PC-9 (cell line): ENCODE measurements at regions not wholly inside any gene's neighbourhood (a gene's known extent, or its start where the extent isn't known, plus 50 kb on each side); places are given as distances from the start of the nearest gene placed in this dataset.
"Not testable (repeated sequence)": the region's sequence is repeated elsewhere in the genome, so short reads cannot be mapped to it uniquely, and the experiment has no call there.

Source experiments
- BruUV-seq: library from RNA; stranded (reverse); fragments of 400-500 nt; replicated peaks from 2 replicates; lab custom pipeline; 2021; lab: Mats Ljungman, UMichigan
- CTCF ChIA-PET: fragments of 300-600 bp; sonication (Branson Sonifier 250); formaldehyde crosslinking; loops from one replicate; lab custom pipeline; 2022; ENCODE audit warnings: antibody characterized with exemption; lab: Charles Lee
- POLR2A ChIA-PET: fragments of 300-600 bp; sonication (Branson Sonifier 250); formaldehyde crosslinking; loops from one replicate; lab custom pipeline; 2022; ENCODE audit warnings: antibody characterized with exemption; ENCODE audit not compliant: unreplicated experiment; lab: Charles Lee
- DNase-seq, 2 experiments: peaks; one replicate each; pipeline versions ENCODE4 v3.0.0 to v3.0.0-alpha.2; 2015 to 2022; ENCODE audit warnings: mixed read lengths in 1 of 2
- H2AFZ ChIP-seq: fragments of 200-600 bp; sonication (generic); 2 replicates; pipeline ENCODE4 v1.8.1; 2017; ENCODE audit warnings: antibody characterized with exemption
- H3F3A ChIP-seq: fragments of 200-600 bp; sonication (generic); 2 replicates; pipeline ENCODE4 v1.8.1; 2017; ENCODE audit warnings: antibody characterized with exemption, mild to moderate bottlenecking, low read depth; ENCODE audit not compliant: insufficient read depth
- H3K27ac ChIP-seq: fragments of 200-600 bp; sonication (generic); 2 replicates; pipeline ENCODE4 v1.6.1; 2016; ENCODE audit warnings: mixed run types
- H3K27me3 ChIP-seq: fragments of 200-600 bp; sonication (generic); 2 replicates; pipeline ENCODE4 v1.6.1; 2016; ENCODE audit warnings: low read depth, mixed run types; ENCODE audit not compliant: insufficient read depth
- H3K36me3 ChIP-seq: fragments of 200-600 bp; sonication (generic); 2 replicates; pipeline ENCODE4 v1.6.1; 2016; ENCODE audit warnings: low read depth, mixed run types
- H3K4me1 ChIP-seq: fragments of 200-600 bp; sonication (generic); replicated peaks from 2 replicates; pipeline ENCODE4 v1.6.1; 2016; ENCODE audit warnings: mixed run types; ENCODE audit not compliant: insufficient read depth
- H3K4me2 ChIP-seq: fragments of 200-600 bp; sonication (generic); 2 replicates; pipeline ENCODE4 v1.6.1; 2017; ENCODE audit warnings: mixed run types
- H3K4me3 ChIP-seq: fragments of 200-600 bp; sonication (generic); 2 replicates; pipeline ENCODE4 v1.6.1; 2016; ENCODE audit warnings: mixed run types
- H3K79me2 ChIP-seq: fragments of 200-600 bp; sonication (generic); 2 replicates; pipeline ENCODE4 v1.6.1; 2017; ENCODE audit warnings: low read depth, mixed run types
- H3K9me2 ChIP-seq: fragments of 200-600 bp; sonication (generic); 2 replicates; pipeline ENCODE4 v1.8.1; 2017; ENCODE audit warnings: mild to moderate bottlenecking; ENCODE audit not compliant: insufficient read depth
- H3K9me3 ChIP-seq: fragments of 200-600 bp; sonication (generic); 2 replicates; pipeline ENCODE4 v1.8.1; 2016; ENCODE audit warnings: low read depth; ENCODE audit not compliant: insufficient read depth
- H4K20me1 ChIP-seq: fragments of 200-600 bp; sonication (generic); 2 replicates; pipeline ENCODE4 v1.8.1; 2017; ENCODE audit not compliant: insufficient read depth
- CTCF ChIP-seq: fragments of 200-600 bp; sonication (generic); conservative IDR thresholded peaks from 2 replicates; pipeline ENCODE4 v1.6.1; 2017; ENCODE audit warnings: mixed run types, antibody characterized with exemption, mild to moderate bottlenecking, moderate library complexity
- EZH2 ChIP-seq: fragments of 200-600 bp; sonication (generic); IDR thresholded peaks from 2 replicates; pipeline ENCODE4 v1.8.0; 2017; ENCODE audit warnings: antibody characterized with exemption, low read depth
- intact Hi-C: fragments of 100-400 bp; cut with micrococcal nuclease; formaldehyde crosslinking; loops from one replicate; pipeline ENCODE4 v1.10.0; 2022; ENCODE audit not compliant: unreplicated experiment

DNA sequence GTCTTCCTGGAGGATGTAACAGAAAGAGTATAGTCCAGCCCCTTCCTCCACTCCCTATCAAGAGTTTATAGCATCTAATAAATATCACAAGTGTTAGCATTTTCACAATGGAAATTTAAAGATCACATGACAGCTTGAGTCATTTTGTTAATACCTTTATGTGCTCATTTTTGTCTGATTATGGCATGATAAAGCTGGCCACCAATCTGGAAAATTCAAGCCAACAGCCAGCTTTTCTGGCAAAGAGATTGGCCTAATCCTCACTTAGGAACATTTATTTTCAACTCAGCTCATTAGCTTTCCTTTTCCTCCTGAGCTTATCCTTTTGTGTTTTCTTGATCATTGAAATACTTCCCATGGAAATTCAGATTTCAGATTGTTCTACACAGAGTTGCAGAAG is 262.9 kb upstream of the RBMS1 start:
- Histone ChIP-seq H3F3A (peaks cover 21% of the 10 kb centered on the region), H3K36me3 (no peaks in the 10 kb centered on the region; the same call in 1 of the 2 replicates), H3K4me3 (no peak overlapping the region), H3K9me2 (no peaks in the 10 kb centered on the region), H3K9me3 (peaks cover 13% of the 10 kb centered on the region; the same call in 1 of the 2 replicates), H4K20me1 (no peaks in the 10 kb centered on the region), H3K27ac (no peak overlapping the region), H3K4me1 (peaks cover 27% of the 10 kb centered on the region), H3K79me2 (no peaks in the 10 kb centered on the region), H2AFZ (no peak overlapping the region), H3K4me2 (no peak overlapping the region), H3K27me3 (no peaks in the 10 kb centered on the region)
- no TSS peak for BruUV-seq
- ChIA-PET CTCF (no interaction called here), POLR2A (no interaction called here)
- intact Hi-C loops = no loop called here
- DNase-seq = no peak
- TF ChIP-seq CTCF (no peak), EZH2 (no peak)

DNA sequence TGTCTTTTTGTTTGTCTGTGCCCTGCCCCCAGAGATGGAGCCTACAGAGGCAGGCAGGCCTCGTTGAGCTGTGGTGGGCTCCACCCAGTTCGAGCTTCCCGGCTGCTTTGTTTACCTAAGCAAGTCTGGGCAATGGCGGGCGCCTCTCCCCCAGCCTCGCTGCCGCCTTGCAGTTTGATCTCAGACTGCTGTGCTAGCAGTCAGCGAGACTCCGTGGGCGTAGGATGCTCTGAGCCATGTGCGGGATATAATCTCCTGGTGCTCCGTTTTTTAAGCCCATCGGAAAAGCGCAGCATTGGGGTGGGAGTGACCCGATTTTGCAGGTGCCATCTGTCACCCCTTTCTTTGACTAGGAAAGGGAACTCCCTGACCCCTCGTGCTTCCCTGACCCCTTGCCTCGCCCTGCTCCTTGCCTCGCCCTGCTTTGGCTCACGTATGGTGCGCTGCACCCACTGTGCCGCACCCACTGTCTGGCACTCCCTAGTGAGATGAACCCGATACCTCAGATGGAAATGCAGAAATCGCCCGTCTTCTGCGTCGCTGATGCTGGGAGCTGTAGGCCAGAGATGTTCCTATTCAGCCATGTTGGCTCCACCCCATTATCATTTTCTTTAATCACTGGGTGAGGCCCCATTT is 269.0 kb upstream of the RBMS1 start:
- H3K36me3 ChIP-seq, H3F3A ChIP-seq, H3K79me2 ChIP-seq, H3K4me1 ChIP-seq, H4K20me1 ChIP-seq, BruUV-seq, H3K4me3 ChIP-seq, H3K4me2 ChIP-seq, H2AFZ ChIP-seq, H3K9me3 ChIP-seq, H3K9me2 ChIP-seq, DNase-seq, CTCF ChIA-PET, intact Hi-C loops, POLR2A ChIA-PET, H3K27ac ChIP-seq, H3K27me3 ChIP-seq: not testable (repeated sequence)

DNA sequence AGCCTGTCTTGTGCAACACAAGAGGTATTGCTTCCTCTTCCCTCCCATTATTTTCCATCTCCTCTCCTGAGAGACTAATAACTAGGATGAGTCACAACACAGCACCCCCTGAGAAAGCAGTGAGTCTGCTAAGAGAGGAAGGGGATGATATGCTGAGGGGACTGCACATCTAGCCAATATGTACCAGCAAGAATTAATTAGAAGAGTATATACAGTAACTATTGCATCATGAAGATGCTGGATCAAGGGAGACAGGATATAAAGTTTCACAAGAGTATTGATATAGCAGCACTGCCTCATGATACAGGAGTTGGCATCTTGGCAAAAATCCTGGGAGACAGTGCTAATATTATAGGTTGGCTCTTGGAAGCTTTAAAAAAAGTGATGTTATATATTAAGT is 289.9 kb upstream of the RBMS1 start:
- no peaks in the 10 kb centered on the region for H4K20me1 ChIP-seq
- no peak for TF ChIP-seq CTCF
- TF ChIP-seq EZH2 = no peak
- POLR2A ChIA-PET = no interaction called here
- H3K27ac ChIP-seq = no peak overlapping the region
- H3K9me3 ChIP-seq = 0 out of 2 replicates have a peak, but pooled peaks cover 5% of the 10 kb centered on the region
- DNase-seq = no peak
- H2AFZ ChIP-seq = no peak overlapping the region
- H3K4me1 ChIP-seq = no peaks in the 10 kb centered on the region
- H3K9me2 ChIP-seq = no peaks in the 10 kb centered on the region
- intact Hi-C loops = no loop called here
- no peaks in the 10 kb centered on the region for H3F3A ChIP-seq
- H3K4me2 ChIP-seq = no peak overlapping the region
- no peaks in the 10 kb centered on the region for H3K79me2 ChIP-seq
- no TSS peak for BruUV-seq
- H3K4me3 ChIP-seq = no peak overlapping the region
- H3K36me3 ChIP-seq = no peaks in the 10 kb centered on the region
- no peaks in the 10 kb centered on the region for H3K27me3 ChIP-seq
- CTCF ChIA-PET = no interaction called here

DNA sequence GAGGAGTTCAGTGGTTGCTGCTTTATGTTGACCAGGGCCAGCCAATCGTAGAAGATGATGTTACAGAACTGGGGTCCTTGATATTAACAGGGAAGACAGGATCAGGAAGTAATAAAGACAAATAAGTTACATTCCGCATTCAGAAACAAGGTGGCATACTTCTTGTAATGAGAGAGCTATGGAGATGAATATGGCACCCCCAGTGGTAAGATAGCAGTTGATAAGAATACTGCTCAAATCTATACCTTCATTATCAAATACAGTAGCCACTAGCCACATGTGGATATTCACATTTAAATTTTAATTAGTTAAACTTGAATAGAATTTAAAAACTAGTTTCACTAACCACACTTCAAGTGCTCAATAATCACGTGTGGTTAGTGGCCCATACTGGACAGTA is 290.4 kb upstream of the RBMS1 start:
- ChIA-PET POLR2A (no interaction called here), CTCF (no interaction called here)
- Histone ChIP-seq H3K9me3 (no peaks in the 10 kb centered on the region), H3K27me3 (no peaks in the 10 kb centered on the region), H3K9me2 (no peaks in the 10 kb centered on the region), H3K4me3 (no peak overlapping the region), H3K79me2 (no peaks in the 10 kb centered on the region), H2AFZ (no peak overlapping the region), H3K4me2 (no peak overlapping the region), H3K27ac (no peak overlapping the region), H3K4me1 (no peaks in the 10 kb centered on the region), H3K36me3 (no peaks in the 10 kb centered on the region), H4K20me1 (no peaks in the 10 kb centered on the region), H3F3A (no peaks in the 10 kb centered on the region)
- DNase-seq = no peak
- TF ChIP-seq EZH2 = no peak
- intact Hi-C loops = no loop called here
- BruUV-seq = no TSS peak
